ENCODE measurements at regions not wholly inside any gene's neighbourhood (a gene's known extent, or its start where the extent isn't known, plus 50 kb on each side); places are given as distances from the start of the nearest gene placed in this dataset.

- no peak for TF ChIP-seq OSR1 (CRISPR knock-in tag; IDR thresholded peaks at IDR 0.05)
- no peak for TF ChIP-seq ISL1 (CRISPR knock-in tag; IDR thresholded peaks at IDR 0.05)
- no peak for TF ChIP-seq ARNTL (CRISPR knock-in tag; IDR thresholded peaks at IDR 0.05; ENCODE audit: borderline replicate concordance, low read depth)
These were observed 518.9 kb downstream of the TUSC7 start (continued) for GRCh38 chr3:117228466-117228865.

GRCh38 chr3:117230924-117231323 lies 521.3 kb downstream of the TUSC7 start:
- no peak for ATAC-seq

GRCh38 chr3:117234331-117234730 lies 524.8 kb downstream of the TUSC7 start:
- no peak for ATAC-seq
- no peak for TF ChIP-seq ISL1 (CRISPR knock-in tag; IDR thresholded peaks at IDR 0.05)
- TF ChIP-seq ESRRG (CRISPR knock-in tag; IDR thresholded peaks at IDR 0.05): no peak
- no peak for TF ChIP-seq ZNF8 (CRISPR knock-in tag; IDR thresholded peaks at IDR 0.05)

More at GRCh38 chr3:117230924-117231323, 521.3 kb downstream of the TUSC7 start:
- TF ChIP-seq ZFP3 (CRISPR knock-in tag; IDR thresholded peaks at IDR 0.05) (no peak), GLIS3 (CRISPR knock-in tag; IDR thresholded peaks at IDR 0.05) (no peak), POU6F1 (CRISPR knock-in tag; IDR thresholded peaks at IDR 0.05; ENCODE audit: borderline replicate concordance, low read depth) (no peak), ESRRG (CRISPR knock-in tag; IDR thresholded peaks at IDR 0.05) (no peak), SNAI2 (CRISPR knock-in tag; IDR thresholded peaks at IDR 0.05) (no peak), ISL1 (CRISPR knock-in tag; IDR thresholded peaks at IDR 0.05) (no peak), CREB5 (CRISPR knock-in tag; IDR thresholded peaks at IDR 0.05; ENCODE audit: low read depth) (no peak), RARB (CRISPR knock-in tag; IDR thresholded peaks at IDR 0.05) (no peak)

GRCh38 chr3:117235304-117235703 lies 525.7 kb downstream of the TUSC7 start:
- no peak for ATAC-seq
- TF ChIP-seq ZNF8 (CRISPR knock-in tag; IDR thresholded peaks at IDR 0.05) (no peak), ISL1 (CRISPR knock-in tag; IDR thresholded peaks at IDR 0.05) (no peak), PPARA (CRISPR knock-in tag; IDR thresholded peaks at IDR 0.05; ENCODE audit: borderline replicate concordance) (no peak), PATZ1 (CRISPR knock-in tag; IDR thresholded peaks at IDR 0.05; ENCODE audit: borderline replicate concordance) (no peak), ESRRG (CRISPR knock-in tag; IDR thresholded peaks at IDR 0.05) (no peak), ZC3H10 (CRISPR knock-in tag; IDR thresholded peaks at IDR 0.05) (no peak), SNAI2 (CRISPR knock-in tag; IDR thresholded peaks at IDR 0.05) (no peak), TSHZ2 (CRISPR knock-in tag; IDR thresholded peaks at IDR 0.05) (no peak)

GRCh38 chr3:117238806-117239205 lies 529.2 kb downstream of the TUSC7 start:
- no peak for ATAC-seq
- TF ChIP-seq RARB (CRISPR knock-in tag; IDR thresholded peaks at IDR 0.05): no peak
- TF ChIP-seq CSDC2 (CRISPR knock-in tag; IDR thresholded peaks at IDR 0.05): no peak
- no peak for TF ChIP-seq ESRRG (CRISPR knock-in tag; IDR thresholded peaks at IDR 0.05)
- no peak for TF ChIP-seq ZFP3 (CRISPR knock-in tag; IDR thresholded peaks at IDR 0.05)
- no peak for TF ChIP-seq PATZ1 (CRISPR knock-in tag; IDR thresholded peaks at IDR 0.05; ENCODE audit: borderline replicate concordance)
- TF ChIP-seq GLIS3 (CRISPR knock-in tag; IDR thresholded peaks at IDR 0.05): no peak
- TF ChIP-seq CSRNP3 (CRISPR knock-in tag; IDR thresholded peaks at IDR 0.05): no peak
- no peak for TF ChIP-seq TSHZ2 (CRISPR knock-in tag; IDR thresholded peaks at IDR 0.05)
- TF ChIP-seq SNAI2 (CRISPR knock-in tag; IDR thresholded peaks at IDR 0.05): no peak
- no peak for TF ChIP-seq ZNF70 (CRISPR knock-in tag; IDR thresholded peaks at IDR 0.05)
- no peak for TF ChIP-seq BACH2 (CRISPR knock-in tag; IDR thresholded peaks at IDR 0.05; ENCODE audit: borderline replicate concordance)
- TF ChIP-seq ZNF565 (CRISPR knock-in tag; conservative IDR thresholded peaks at IDR 0.05; ENCODE audit: low read depth): no peak

Measured in SK-N-SH treated with all-trans-retinoic acid at 6 μM for 48 hours (cell line).